NB4 (cell line): ENCODE measurements at regions not wholly inside any gene's neighbourhood (a gene's known extent, or its start where the extent isn't known, plus 50 kb on each side); places are given as distances from the start of the nearest gene placed in this dataset.

Experiments
- DNase-seq: peaks from one replicate; pipeline ENCODE4 v3.0.0; 2010; ENCODE audit warnings: low read depth
- H3K4me3 ChIP-seq: one replicate; pipeline ENCODE4 v1.5.1; 2011; ENCODE audit warnings: mild to moderate bottlenecking, low read depth, low read length, moderate library complexity
- MAX ChIP-seq: IDR thresholded peaks from 2 replicates; pipeline ENCODE4 v1.6.1; 2011; ENCODE audit warnings: low read depth, low read length
- MYC ChIP-seq: IDR thresholded peaks from 2 replicates; pipeline ENCODE4 v1.6.1; 2011; ENCODE audit warnings: low read depth, low read length
- POLR2A ChIP-seq: IDR thresholded peaks from 2 replicates; pipeline ENCODE4 v1.6.1; 2011; ENCODE audit warnings: mild to moderate bottlenecking; ENCODE audit not compliant: insufficient read length; ENCODE audit errors: extremely low read depth
- TF ChIP-seq, protein P1 (sequence below): IDR thresholded peaks from one replicate; pipeline ENCODE4 v1.5.1; 2012; ENCODE audit warnings: low read depth, low read length

GRCh38 chr10:129396021-129396722 is 70.9 kb upstream of the MGMT start:
- no peak overlapping the region for H3K4me3 ChIP-seq
- TF ChIP-seq MYC = no peak
- TF ChIP-seq, protein P1, sequence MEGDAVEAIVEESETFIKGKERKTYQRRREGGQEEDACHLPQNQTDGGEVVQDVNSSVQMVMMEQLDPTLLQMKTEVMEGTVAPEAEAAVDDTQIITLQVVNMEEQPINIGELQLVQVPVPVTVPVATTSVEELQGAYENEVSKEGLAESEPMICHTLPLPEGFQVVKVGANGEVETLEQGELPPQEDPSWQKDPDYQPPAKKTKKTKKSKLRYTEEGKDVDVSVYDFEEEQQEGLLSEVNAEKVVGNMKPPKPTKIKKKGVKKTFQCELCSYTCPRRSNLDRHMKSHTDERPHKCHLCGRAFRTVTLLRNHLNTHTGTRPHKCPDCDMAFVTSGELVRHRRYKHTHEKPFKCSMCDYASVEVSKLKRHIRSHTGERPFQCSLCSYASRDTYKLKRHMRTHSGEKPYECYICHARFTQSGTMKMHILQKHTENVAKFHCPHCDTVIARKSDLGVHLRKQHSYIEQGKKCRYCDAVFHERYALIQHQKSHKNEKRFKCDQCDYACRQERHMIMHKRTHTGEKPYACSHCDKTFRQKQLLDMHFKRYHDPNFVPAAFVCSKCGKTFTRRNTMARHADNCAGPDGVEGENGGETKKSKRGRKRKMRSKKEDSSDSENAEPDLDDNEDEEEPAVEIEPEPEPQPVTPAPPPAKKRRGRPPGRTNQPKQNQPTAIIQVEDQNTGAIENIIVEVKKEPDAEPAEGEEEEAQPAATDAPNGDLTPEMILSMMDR = no peak
- TF ChIP-seq POLR2A = no peak
- TF ChIP-seq MAX = no peak
- DNase-seq = no peak

- TF ChIP-seq MYC (no peak), MAX (no peak), POLR2A (no peak)
- TF ChIP-seq, protein P1 = no peak
- H3K4me3 ChIP-seq = no peak overlapping the region
- no peak for DNase-seq
Observed at GRCh38 chr10:129397198-129397974, 69.7 kb upstream of the MGMT start.

GRCh38 chr10:129398711-129399141 is 68.3 kb upstream of the MGMT start:
- TF ChIP-seq MYC (no peak), POLR2A (no peak), MAX (no peak)
- TF ChIP-seq, protein P1 = no peak
- no peak for DNase-seq
- no peak overlapping the region for H3K4me3 ChIP-seq

DNA sequence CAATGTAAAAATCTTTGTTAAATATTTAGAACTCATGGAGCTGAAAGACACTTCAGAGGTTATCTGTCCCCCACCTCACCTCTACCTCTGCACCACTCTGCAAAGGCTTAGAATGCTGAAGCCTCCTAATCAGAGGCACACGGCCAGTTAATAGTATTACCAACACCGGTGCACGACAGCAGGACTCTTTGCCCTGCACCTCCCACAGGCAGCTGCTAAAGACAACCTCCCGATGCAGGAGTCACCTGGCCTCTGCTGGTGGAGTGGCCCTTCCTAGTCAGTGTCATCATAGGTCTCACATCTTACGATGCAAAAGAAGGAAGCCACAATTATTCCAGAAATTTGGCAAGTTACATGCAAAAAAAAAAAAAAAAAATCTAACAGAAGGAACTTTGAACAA is 66.6 kb upstream of the MGMT start:
- no peak for DNase-seq
- no peak overlapping the region for H3K4me3 ChIP-seq
- no peak for TF ChIP-seq MYC
- TF ChIP-seq MAX = no peak
- no peak for TF ChIP-seq POLR2A
- TF ChIP-seq, protein P1 = no peak

DNA sequence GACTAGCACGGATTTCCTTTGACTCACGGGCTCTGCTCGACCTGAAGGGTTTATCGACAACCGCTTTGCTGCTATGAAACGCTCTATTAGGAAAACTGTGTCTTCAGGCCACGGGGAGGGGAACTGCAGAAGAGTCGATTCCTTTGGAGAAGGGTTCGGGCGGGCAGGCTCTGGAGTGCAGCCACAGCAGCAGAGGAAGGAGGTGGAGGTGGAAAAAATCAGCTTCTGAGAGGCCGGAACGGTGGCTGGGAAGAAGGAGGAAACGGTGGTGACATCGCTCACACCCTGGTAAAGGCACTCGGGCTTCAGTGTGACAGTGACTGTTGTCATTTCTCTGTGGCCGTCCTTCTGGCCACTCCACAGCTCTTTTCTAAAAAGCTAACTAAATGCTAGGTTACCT is 64.6 kb upstream of the MGMT start:
- TF ChIP-seq MYC = no peak
- TF ChIP-seq, protein P1 = no peak
- TF ChIP-seq POLR2A = no peak
- no peak for DNase-seq
- H3K4me3 ChIP-seq = no peak overlapping the region

GRCh38 chr10:129404091-129404490 is 63.0 kb upstream of the MGMT start:
- DNase-seq = no peak
- TF ChIP-seq MYC = no peak
- TF ChIP-seq MAX = no peak
- TF ChIP-seq POLR2A = no peak
- TF ChIP-seq, protein P1 = no peak
- no peak overlapping the region for H3K4me3 ChIP-seq
